MM.1S (cell line): ENCODE measurements at regions not wholly inside any gene's neighbourhood (a gene's known extent, or its start where the extent isn't known, plus 50 kb on each side); places are given as distances from the start of the nearest gene placed in this dataset.

Experiments
- CTCF ChIP-seq: fragments of 300-600 bp; sonication (generic); IDR thresholded peaks from 2 replicates; pipeline ENCODE4 v1.5.1; 2016; ENCODE audit warnings: antibody characterized with exemption, low read length, mixed read lengths
- EZH2 ChIP-seq: fragments of 300-600 bp; sonication (generic); optimal IDR thresholded peaks from 2 replicates; pipeline ENCODE3; 2017; ENCODE audit warnings: low read depth, mild to moderate bottlenecking, antibody characterized with exemption, low read length, mixed read lengths
- EZH2phosphoT487 ChIP-seq: fragments of 300-600 bp; sonication (generic); IDR thresholded peaks from 2 replicates; pipeline ENCODE4 v1.6.1; 2018; ENCODE audit warnings: antibody characterized with exemption, low read length

GRCh38 chr1:191907121-191907520 lies 251.1 kb upstream of the RGS18 start:
- no peak for TF ChIP-seq CTCF
- no peak for TF ChIP-seq EZH2
- no peak for TF ChIP-seq EZH2phosphoT487
